ENCODE measurements at regions not wholly inside any gene's neighbourhood (a gene's known extent, or its start where the extent isn't known, plus 50 kb on each side); places are given as distances from the start of the nearest gene placed in this dataset.

GRCh38 chr2:84175970-84176369, 283.1 kb downstream of the SUCLG1 start:
- TF ChIP-seq MAX (CRISPR knock-in tag; IDR thresholded peaks at IDR 0.05) (no peak), TFE3 (CRISPR knock-in tag; IDR thresholded peaks at IDR 0.05) (no peak), CTCF (IDR thresholded peaks at IDR 0.05 in 2 of 3, conservative IDR thresholded peaks at IDR 0.05 in 1 of 3; ENCODE audit: insufficient read depth in 2 of 3, low read depth in 1 of 3, low read length in 3 of 3) (no peak), TFAM (CRISPR knock-in tag; conservative IDR thresholded peaks at IDR 0.05) (no peak), ZBTB33 (CRISPR knock-in tag; IDR thresholded peaks at IDR 0.05) (no peak), NFIC (IDR thresholded peaks at IDR 0.05) (no peak), FIP1L1 (IDR thresholded peaks at IDR 0.05; ENCODE audit: low read depth, low read length, poor library complexity, severe bottlenecking) (no peak), POLR2A (conservative IDR thresholded peaks at IDR 0.05) (no peak), ZNF184 (CRISPR knock-in tag; IDR thresholded peaks at IDR 0.05) (no peak), SOX6 (IDR thresholded peaks at IDR 0.05) (no peak)
